Amygdala (tissue), 56 donors: ENCODE measurements at regions not wholly inside any gene's neighbourhood (a gene's known extent, or its start where the extent isn't known, plus 50 kb on each side); places are given as distances from the start of the nearest gene placed in this dataset.

Experiments used
- DNase-seq, 56 donors: peaks; one replicate each; lab custom pipeline; 2025; lab: John Stamatoyannopoulos, UW

DNA sequence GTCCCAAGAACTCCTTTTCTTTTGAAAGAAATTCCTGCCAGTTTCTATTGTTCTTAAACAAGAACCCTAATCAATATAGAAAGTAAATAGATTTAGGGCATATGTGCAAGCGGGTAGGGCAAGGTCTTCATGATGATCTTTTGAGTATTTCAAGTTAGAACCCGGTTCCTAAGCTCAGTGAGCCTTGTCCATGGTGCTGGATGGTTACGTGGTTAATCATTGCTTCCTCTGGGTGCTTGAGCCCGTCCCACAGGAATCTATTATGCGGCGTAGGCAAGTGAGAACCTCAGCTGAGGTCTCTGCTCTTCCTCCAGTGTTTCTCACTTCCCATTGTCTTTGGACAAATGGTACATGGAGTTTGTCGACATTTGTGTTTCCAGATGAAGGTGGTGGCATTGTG, 580.8 kb upstream of the EEF2KMT start:
- DNase-seq: no peak

DNA sequence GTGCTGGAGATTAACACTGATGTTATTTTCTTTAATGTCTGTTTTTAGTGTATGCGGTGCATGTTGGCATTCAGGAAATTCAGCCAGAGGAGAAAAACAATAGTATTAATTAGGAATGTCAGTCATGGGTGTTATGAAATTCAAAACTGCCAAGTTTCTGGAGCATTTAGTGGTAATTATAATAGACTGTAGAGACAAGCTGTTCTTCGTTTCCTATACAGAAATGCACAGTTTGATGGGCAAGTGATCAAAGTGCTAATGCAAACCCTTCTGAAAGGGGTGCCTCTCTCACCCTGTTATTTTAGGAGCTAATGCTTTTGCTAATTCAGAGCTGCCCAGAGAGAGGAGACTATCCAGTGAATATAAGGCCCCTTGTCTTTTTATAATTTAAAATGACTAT, 573.8 kb upstream of the EEF2KMT start:
- no peak for DNase-seq

DNA sequence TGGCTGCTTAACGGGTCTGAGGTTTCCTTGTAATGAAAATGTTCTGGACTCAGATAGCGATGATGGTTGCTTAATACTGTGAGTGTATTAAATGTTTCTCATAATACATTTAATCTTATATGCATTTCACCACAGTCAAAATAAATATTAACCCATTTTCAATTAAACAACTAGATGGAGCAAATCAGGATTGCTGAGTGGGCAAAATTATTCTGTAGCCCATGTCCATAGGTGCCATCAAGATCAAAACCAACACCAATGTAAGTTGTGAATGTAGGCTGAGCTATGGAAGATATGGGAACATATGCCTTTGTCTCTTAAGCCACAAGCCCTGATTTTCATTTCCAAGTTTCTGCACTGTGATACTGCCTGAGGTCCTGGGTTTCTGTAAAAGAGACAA, 572.6 kb upstream of the EEF2KMT start:
- DNase-seq: no peak

DNA sequence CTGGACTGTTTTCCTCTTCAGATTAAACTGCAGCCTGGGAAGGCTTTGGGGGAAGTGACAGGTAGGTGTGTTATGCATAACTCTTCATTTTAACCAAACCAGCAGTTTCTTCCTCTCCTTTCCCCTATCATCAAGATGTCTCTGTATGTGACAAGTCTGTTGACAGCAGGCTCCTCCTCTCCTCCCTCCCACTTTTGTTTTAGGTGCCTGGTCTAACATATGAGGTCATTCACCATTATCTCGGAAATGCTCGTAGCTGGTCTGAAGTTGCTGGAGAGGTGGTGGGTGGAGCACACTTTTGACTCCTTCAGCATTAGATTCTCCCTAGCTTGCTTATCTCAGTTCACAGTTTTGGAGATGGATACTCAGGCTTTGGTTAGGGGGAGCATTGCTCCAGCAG, 571.0 kb upstream of the EEF2KMT start:
- DNase-seq: no peak

DNA sequence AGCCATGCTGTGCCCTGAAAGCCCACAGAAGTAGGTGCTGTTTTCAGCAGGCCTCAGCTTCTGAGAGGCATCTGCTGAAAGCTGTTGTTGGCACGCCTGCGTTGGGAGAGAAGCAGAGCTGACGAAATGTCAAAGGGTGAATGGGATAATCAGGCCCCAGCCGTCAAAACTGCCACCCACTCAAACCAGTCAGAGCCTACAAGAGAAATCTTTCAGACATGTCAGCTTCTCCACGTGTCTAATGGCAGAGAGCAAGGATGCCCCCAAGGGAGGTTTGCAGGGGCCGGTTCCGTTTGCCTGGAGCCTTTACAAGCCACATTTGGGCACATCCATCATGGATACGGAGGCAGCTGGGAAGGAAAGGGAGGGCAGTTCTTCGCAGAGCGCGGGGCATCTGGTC, 568.2 kb upstream of the EEF2KMT start:
- DNase-seq: peak in 3 of 56 donors; percentile 2 to 12 (median 2)

DNA sequence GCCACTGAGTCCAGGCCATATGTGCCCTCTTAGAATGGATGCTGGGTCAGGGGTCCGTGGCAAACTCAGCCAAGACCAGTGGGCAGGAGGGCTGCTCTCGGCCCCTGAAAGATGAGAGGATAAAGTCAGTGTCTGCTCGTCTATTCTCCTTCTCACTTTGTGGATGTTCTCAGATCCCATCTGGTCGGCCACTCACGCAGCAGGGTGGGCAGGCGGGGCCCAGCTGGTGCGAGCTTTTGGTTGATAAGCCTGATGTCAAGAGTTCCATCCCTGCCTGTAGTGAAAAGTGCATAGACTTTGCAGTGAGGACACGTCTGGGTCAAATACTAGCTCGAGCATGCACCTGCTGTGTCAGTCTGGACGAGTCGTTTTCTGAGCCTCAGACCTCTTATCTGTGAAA, 556.2 kb upstream of the EEF2KMT start:
- DNase-seq: no peak

DNA sequence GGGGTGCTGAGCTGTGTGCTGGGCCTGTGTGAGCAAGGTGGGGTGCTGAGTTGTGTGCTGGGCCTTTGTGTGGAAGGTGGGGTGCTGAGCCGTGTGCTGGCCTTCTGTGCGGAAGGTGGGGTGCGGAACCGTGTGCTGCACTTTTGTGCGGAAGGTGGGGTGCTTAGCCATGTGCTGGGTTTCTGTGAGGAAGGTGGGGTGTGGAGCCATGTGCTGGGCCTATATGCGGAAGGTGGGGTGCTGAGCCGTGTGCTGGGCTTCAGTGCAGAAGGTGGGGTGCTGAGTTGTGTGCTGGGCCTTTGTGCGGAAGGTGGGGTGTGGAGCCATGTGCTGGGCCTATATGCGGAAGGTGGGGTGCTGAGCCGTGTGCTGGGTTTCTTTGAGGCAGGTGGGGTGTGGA, 555.4 kb upstream of the EEF2KMT start:
- no peak for DNase-seq

DNA sequence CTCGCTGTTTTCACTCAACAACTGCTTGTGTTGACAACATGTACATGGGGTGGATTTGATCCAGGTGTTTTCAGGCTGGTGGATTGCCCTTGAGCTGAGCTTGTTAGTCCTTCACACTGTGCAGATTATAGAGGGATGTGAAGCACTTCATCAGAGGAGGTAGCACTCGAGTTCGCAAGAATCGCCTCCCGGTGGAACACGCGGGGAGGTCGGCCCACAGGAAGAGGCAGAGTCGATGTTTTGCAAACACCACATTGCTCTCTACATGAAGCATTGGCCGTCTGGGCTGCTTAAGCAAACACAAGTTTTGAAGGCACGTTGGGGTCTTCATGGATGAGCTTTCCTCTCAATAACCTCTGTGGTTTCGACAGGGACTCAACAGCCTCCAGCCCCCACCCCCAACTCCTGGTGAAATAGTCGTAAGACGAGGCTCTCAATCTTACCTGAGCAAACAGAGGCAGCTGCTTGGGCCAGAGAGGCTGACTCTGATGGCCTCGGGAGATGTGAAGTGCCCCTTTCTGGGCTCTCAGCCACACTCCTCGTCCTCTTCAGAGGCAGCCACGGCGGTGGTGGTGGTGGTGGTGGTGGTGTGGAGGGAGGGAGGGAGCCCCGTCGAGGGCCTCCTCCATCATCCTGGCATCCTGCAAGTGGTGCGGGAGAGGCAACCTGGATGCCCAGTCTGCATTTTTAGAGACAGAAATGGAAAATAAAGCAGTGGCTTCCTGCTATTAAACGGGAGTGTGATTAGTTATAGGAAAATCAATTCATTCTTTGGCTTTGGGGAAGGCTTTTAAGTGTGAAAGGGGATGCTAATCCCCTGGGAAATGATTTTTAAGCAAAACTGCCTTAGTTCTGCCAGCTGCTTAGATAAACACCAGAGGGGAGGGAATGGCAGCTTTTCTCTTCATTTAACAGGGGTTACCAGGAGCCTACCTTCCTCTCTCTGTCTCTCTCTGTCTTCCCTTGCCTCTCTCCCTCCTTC, 552.5 kb upstream of the EEF2KMT start:
- no peak for DNase-seq

DNA sequence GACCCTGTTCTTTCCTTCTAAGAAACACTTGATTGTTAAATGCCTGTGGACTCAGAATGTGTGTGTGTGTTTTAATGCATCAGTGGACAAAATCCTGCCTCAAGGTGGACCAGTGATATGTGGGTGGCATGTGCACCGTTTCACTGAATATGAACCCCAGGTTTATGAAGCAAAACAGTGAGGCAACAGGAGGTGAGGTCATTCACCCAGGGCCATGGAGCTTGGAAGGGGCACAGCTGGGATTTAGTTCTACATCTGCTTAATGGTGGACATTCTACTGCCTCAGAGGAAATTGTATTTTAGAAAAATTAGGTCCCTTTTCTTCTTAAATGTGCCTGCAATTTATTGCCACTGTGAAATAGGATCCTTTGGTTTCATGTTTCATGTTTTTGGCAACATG, 549.5 kb upstream of the EEF2KMT start:
- DNase-seq: no peak

DNA sequence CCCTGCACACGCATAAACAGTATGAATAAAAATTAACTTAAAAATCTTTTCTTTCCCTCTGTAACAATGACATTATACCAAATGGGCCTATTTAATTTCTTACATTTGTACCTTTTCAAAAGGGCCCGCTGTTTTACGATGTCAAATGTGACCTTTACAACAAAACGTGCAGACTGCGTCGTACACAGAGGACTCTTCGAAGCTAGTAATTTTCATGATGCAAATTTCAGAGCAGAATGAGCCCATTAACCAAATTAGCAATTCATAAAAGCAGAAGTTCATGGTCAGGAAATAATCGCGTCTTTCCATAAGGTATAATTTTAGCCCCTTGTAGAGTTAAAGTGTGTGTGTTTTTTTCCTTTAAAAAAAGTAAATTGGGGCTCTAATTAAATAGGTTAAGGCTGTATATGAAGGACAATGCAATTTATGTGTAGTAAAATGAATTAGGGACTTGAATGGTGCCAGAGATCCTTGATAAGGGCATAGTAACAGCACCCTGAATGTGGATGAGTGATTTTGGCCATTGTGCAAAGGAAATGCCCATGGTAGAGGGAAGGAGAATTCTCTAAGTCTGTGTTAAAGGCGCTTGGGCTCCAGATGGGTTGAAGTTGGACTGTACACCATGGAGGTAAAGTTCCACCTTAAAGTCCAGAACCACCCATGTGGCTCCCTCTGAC, 546.4 kb upstream of the EEF2KMT start:
- no peak for DNase-seq

DNA sequence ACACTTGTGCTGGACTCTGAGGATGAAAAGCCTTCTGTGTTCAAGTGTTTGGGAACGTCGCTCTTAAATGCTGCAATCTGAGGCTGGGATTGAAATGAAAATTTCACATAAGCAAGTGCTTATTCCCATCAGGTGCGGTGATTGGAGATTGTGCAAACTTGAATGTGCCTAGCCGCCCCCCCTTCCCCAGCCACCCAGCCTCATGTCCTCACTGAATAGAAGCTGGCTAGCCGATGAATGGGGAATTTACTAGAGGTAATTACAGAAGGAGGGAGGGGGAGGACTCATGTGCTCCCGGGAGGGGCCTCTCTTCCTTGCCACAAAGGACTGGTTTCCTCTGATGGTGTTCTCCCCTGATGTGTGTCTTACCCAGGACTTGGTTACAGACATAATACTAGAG, 544.8 kb upstream of the EEF2KMT start:
- DNase-seq: no peak

DNA sequence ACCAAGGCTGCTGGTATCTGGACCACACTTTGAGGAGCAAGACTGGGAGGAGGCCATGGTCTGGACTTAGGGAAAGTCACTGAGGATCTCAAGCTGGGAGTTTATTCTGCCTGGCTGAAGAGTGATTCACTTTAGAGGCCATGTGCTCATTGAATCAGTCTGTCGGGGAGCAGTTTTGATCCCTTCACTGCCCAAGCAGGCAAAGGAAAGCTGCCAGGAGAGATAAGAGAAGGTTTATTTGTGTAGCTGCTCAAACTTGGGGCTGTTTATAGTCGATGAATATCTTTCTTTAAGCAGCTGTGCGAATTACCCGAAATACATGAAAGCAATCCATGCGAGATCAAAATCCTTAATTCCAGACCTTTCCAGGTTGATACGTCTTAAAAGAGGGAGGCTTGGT, 544.4 kb upstream of the EEF2KMT start:
- DNase-seq: no peak

DNA sequence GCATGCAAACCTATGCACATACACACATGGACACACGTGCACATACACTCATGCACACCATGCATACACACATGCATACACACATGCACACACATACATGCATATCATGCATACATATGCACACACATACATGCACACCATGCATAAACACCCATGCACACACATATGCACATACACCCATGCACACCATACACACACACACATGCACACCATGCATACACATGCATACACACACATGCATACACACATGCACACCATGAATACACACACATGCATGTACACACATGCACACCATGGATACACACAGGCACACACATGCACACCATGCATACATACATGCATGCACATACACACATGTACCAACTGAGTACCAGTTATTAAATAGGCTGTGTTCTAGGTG, 543.3 kb upstream of the EEF2KMT start:
- no peak for DNase-seq

DNA sequence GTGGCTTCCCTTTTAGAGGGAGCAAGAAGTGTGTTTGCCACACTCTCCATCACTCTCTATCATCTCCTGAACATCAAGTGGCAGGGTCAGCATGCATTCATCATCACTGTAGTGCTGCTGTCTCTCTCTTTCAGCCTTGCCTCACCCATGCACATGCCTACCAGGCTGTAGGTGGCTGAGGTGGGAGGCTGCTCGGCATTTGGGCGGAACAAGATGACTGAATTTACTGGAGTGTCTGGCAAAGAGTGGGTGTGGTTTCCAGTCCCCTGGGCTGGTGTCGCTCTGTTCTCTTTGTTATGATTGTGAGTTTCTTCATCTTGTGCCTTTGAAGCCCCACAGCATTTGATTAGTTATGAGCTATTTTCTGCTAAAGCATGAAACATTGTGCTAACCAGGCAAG, 541.9 kb upstream of the EEF2KMT start:
- DNase-seq: peak in 19 of 56 donors; percentile 2 to 60 (median 14)

DNA sequence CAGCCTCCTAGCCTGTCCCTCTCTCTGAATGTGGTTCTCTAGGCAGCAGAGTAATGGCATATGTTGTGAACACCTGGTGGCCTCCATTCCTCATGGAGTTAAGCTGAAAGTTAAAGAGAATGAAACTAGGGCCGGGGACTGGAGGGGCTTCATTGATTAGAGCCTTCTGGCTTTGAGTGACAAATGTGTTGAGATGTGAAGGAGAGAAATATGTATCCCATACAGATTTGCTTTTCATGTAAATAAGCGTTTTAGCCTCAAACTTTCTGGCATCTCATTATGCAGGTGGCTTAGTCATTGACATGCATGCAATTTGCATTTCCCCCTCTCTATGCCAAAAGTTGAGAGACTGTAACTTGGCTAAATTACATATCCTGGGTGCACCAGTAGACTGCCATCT, 537.7 kb upstream of the EEF2KMT start:
- DNase-seq: no peak

DNA sequence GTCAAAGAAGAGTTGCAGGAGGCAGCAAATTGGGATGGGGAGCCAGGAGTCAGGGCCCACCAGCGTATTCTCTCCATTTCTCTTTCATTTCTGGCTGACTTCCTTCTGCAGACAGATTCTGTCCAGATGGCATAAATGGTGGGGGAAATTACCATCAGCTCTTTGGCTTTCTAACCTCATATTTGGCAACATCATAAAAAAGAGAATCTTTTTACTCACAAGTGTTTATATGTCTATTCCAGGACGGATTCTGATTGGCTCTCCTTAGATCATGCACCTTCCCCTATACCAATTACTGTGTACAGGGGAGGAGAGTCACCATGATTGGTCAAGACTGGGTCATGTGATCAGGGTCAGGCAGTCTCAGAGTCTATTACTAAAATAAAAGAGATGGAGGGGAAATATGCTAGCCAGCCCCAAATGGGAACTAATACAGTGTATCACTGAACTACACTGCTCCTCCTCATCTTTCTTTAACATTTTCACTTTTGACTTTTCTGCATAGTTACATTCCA, 537.1 kb upstream of the EEF2KMT start:
- no peak for DNase-seq

DNA sequence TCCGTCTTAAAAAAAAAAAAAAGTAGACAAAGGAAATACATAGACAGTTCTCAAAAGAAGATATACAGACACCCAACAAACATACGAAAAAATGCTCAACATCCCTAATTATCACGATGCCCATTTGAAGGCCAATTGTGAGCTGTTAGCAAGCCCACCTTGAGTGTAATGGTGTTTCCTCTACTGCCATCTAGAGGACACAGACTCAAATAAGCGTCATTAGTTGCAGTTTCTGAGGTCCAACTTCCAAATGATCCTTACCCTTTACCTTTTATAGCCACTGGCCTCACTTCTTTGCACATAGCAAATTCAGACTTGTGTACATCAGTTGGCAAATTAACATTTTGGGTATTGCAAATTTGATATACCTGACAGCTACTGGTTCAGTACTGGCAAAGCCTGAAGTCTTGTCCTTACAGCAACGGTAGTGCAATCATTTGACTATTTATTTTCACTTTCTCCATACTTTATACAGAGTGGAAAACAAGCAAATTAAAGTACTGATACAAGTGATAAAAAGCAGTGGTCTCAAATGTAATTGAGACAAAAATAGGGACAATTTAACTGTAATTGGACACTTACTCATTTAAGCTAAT, 536.3 kb upstream of the EEF2KMT start:
- DNase-seq: no peak

DNA sequence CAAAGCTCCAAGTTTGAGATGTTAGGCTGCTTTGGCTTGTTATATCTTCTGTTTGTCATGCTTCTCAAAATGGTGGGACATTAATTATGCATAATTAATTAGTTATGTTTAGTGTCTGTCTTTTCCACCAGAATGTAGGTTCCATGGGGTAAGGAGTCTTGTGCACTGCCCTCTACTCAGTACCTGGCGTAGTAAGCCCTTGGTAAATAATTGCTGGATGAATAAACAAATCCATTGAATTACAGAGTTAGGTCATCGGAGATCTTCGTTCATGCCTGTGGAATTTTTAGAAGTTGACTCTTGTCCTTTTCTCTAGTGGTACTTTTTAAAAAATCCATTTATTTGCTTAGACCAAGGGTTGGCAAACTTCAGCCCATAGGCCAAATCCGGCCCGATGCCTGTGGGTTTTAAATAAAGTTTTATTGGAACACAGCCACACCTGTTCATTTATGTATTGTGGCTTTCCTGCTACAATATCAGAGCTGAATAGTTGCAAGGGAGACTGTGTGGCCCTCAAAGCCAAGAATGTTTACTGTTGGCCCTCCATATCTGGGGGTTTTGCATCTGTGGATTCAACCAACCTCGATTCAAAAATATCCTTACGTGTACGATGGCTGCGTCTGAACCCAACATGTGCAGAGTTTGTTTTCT, 524.8 kb upstream of the EEF2KMT start:
- DNase-seq: no peak

DNA sequence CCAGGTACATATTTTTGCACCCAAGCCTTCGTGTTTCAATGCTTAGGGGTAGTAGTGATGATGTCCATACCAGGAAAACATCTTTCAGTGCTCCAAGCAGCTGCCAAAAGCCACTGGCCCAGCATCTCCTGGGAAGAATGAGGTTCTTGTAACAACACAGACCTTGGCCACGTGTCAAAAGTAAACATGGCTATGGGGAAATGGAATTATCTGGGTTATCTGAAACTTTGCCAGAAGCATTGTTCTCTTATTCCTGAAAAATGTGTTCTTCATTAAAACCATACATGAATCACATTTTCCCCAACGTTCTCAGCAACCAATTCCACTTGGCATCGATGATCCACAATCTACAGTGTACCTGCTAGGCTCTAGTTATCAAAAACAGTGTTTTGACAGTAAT, 524.2 kb upstream of the EEF2KMT start:
- DNase-seq: no peak

DNA sequence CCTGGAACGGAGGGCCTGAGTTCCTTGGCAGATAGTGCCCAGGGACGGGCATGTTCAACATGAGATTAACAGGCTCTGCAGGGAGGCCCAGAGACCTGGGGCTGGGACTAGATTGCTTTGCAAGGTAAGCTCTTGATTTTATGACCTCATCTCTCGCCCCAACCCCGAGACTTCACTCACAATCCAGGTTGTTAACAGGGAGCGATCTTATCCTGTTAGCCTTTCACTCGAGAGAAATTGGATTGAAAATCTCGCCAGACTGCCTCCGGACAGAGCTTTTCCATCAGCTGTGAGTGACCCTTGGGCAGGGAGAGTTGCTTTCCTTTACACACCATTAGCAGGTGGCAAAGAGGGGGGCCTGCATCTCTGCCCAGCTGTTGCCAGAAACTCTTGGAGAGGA, 521.7 kb upstream of the EEF2KMT start:
- DNase-seq: no peak

DNA sequence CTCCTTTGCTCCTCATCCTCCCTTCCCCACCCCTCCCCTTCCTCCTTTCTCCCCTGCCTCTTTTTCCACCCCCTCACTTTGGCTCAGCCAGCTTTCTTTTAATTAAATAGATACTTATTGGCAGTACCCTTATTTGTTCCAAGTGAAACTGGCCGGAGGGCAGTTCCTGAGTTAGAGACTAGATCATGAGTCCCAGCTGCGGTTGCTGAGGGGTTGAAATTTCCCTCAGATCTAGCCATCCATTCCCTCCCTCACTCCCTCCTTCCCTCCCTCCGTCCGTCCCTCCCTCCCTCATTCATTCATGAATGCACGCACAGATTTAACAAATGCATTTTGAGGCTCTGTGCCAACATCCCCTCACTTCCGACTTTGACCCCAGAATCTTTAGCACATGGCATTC, 519.2 kb upstream of the EEF2KMT start:
- DNase-seq: no peak
